ENCODE measurements at regions not wholly inside any gene's neighbourhood (a gene's known extent, or its start where the extent isn't known, plus 50 kb on each side); places are given as distances from the start of the nearest gene placed in this dataset.

GRCh38 chr13:90402613-90403012 lies 944.9 kb upstream of the MIR17HG start:
- TF ChIP-seq POLR2A (IDR thresholded peaks at IDR 0.05): no peak
- TF ChIP-seq CTCF (IDR thresholded peaks at IDR 0.05): no peak
